KMS-11 (cell line): ENCODE measurements at regions not wholly inside any gene's neighbourhood (a gene's known extent, or its start where the extent isn't known, plus 50 kb on each side); places are given as distances from the start of the nearest gene placed in this dataset.

Experiments used
- H2AFZ ChIP-seq: fragments of 200-600 bp; sonication (generic); 2 replicates; pipeline ENCODE4 v1.6.1; 2016; ENCODE audit warnings: antibody characterized with exemption, mixed run types, low read depth
- H3K27ac ChIP-seq: fragments of 200-600 bp; sonication (generic); 2 replicates; pipeline ENCODE4 v1.6.1; 2016; ENCODE audit warnings: mild to moderate bottlenecking, mixed run types
- H3K27me3 ChIP-seq: fragments of 200-600 bp; sonication (generic); 2 replicates; pipeline ENCODE4 v1.6.1; 2017; ENCODE audit warnings: mild to moderate bottlenecking, low read depth, mixed run types, moderate library complexity; ENCODE audit not compliant: insufficient read depth
- H3K36me3 ChIP-seq: fragments of 200-600 bp; sonication (generic); 2 replicates; pipeline ENCODE4 v1.6.1; 2017; ENCODE audit warnings: mild to moderate bottlenecking, mixed run types; ENCODE audit not compliant: insufficient read depth
- H3K4me1 ChIP-seq: fragments of 200-600 bp; sonication (generic); 2 replicates; pipeline ENCODE4 v1.6.1; 2016; ENCODE audit warnings: mild to moderate bottlenecking, low read depth, mixed run types; ENCODE audit not compliant: poor library complexity, severe bottlenecking
- H3K4me2 ChIP-seq: fragments of 200-600 bp; sonication (generic); 2 replicates; pipeline ENCODE4 v1.7.0; 2016; ENCODE audit warnings: mild to moderate bottlenecking, mixed run types
- H3K4me3 ChIP-seq: fragments of 200-600 bp; sonication (generic); IDR thresholded peaks from 2 replicates; pipeline ENCODE4 v1.6.1; 2017; ENCODE audit warnings: low read depth, low read length, mixed read lengths; ENCODE audit not compliant: insufficient read depth
- H3K79me2 ChIP-seq: fragments of 200-600 bp; sonication (generic); 2 replicates; pipeline ENCODE4 v1.6.1; 2016; ENCODE audit warnings: low read depth, mixed run types; ENCODE audit not compliant: insufficient read depth
- H3K9ac ChIP-seq: fragments of 200-600 bp; sonication (generic); 2 replicates; pipeline ENCODE4 v1.6.1; 2016; ENCODE audit warnings: mild to moderate bottlenecking, mixed run types
- H4K20me1 ChIP-seq: fragments of 200-600 bp; sonication (generic); 2 replicates; pipeline ENCODE4 v1.6.1; 2016; ENCODE audit warnings: mild to moderate bottlenecking, mixed run types; ENCODE audit not compliant: insufficient read depth
- TF ChIP-seq, protein P1 (sequence below): fragments of 200-600 bp; sonication (generic); conservative IDR thresholded peaks from 2 replicates; pipeline ENCODE4 v1.6.1; 2017; ENCODE audit warnings: low read depth, mild to moderate bottlenecking, antibody characterized with exemption, low read length, moderate library complexity, mixed read lengths

DNA sequence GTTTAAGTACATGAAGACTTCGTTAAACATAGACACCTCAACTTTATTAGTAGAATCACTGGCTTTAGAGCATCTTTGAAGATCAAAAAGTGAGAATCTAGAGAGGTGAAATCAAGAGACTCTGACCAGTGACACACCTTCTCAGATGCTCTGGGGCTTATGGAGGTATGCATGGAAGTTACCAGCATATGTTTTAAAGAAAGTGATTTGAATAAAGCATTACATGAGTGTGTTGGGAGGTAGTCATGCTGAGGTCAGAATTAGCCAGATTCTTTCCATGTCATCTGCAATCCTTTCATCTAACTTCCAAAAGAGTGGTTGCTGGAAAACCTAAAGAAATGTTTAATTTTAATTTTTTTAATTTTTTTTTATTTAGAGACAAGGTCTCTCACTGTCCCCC, 658.0 kb upstream of the GOLIM4 start:
- Histone ChIP-seq H3K4me2 (no peak overlapping the region), H3K36me3 (no peaks in the 10 kb centered on the region), H3K4me1 (no peaks in the 10 kb centered on the region), H3K27me3 (no peaks in the 10 kb centered on the region), H3K9ac (no peak overlapping the region), H3K79me2 (no peaks in the 10 kb centered on the region), H3K27ac (no peak overlapping the region), H4K20me1 (no peaks in the 10 kb centered on the region), H3K4me3 (no peak overlapping the region), H2AFZ (no peak overlapping the region)
- TF ChIP-seq, protein P1, sequence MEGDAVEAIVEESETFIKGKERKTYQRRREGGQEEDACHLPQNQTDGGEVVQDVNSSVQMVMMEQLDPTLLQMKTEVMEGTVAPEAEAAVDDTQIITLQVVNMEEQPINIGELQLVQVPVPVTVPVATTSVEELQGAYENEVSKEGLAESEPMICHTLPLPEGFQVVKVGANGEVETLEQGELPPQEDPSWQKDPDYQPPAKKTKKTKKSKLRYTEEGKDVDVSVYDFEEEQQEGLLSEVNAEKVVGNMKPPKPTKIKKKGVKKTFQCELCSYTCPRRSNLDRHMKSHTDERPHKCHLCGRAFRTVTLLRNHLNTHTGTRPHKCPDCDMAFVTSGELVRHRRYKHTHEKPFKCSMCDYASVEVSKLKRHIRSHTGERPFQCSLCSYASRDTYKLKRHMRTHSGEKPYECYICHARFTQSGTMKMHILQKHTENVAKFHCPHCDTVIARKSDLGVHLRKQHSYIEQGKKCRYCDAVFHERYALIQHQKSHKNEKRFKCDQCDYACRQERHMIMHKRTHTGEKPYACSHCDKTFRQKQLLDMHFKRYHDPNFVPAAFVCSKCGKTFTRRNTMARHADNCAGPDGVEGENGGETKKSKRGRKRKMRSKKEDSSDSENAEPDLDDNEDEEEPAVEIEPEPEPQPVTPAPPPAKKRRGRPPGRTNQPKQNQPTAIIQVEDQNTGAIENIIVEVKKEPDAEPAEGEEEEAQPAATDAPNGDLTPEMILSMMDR = no peak

DNA sequence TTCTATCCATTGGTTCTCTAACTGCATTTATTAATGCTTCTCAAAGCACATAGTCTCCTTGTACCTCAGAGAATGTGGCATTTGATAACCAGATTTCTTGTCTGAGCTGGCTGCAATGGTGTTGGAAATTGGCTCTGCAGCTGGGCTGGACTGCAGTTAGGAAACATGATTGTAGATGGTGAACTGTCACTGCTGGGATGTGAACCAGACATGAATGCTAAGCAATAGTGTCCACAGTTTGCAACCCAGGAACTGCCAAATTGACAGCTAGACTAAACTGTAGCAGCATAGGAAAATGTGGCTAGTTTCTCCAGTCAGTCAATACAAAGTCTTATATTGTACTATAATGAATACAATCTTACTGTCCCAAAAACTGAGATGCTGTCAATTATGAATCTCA, 656.6 kb upstream of the GOLIM4 start:
- no peak overlapping the region for H3K4me2 ChIP-seq
- no peaks in the 10 kb centered on the region for H3K36me3 ChIP-seq
- H4K20me1 ChIP-seq = no peaks in the 10 kb centered on the region
- TF ChIP-seq, protein P1 = no peak
- no peak overlapping the region for H2AFZ ChIP-seq
- H3K79me2 ChIP-seq = no peaks in the 10 kb centered on the region
- H3K4me1 ChIP-seq = no peaks in the 10 kb centered on the region
- H3K27me3 ChIP-seq = no peaks in the 10 kb centered on the region
- H3K27ac ChIP-seq = no peak overlapping the region
- no peak overlapping the region for H3K9ac ChIP-seq
- no peak overlapping the region for H3K4me3 ChIP-seq

DNA sequence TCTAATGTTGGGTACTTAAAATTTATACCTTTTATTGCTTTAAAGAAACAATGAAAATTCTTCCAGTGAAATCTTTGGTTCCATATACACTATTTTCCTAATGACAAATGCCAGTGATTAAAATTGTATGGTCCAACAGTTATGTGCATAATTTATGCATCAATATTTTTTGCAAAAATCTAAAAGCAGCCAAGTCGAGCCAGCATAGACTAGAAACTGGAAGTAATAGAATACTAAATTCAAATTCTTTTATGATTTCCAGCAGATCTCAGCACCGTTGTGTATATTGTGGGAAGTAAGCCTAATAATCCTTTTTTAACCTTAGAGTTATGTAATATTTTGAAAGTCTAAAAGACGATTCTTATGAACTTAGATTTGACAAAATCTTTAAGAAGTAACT, 652.0 kb upstream of the GOLIM4 start:
- H3K9ac ChIP-seq = no peak overlapping the region
- no peak overlapping the region for H3K27ac ChIP-seq
- H2AFZ ChIP-seq = no peak overlapping the region
- no peaks in the 10 kb centered on the region for H3K27me3 ChIP-seq
- no peaks in the 10 kb centered on the region for H3K4me1 ChIP-seq
- no peaks in the 10 kb centered on the region for H4K20me1 ChIP-seq
- H3K79me2 ChIP-seq = no peaks in the 10 kb centered on the region
- no peak overlapping the region for H3K4me2 ChIP-seq
- no peak overlapping the region for H3K4me3 ChIP-seq
- no peaks in the 10 kb centered on the region for H3K36me3 ChIP-seq
- TF ChIP-seq, protein P1 = no peak

DNA sequence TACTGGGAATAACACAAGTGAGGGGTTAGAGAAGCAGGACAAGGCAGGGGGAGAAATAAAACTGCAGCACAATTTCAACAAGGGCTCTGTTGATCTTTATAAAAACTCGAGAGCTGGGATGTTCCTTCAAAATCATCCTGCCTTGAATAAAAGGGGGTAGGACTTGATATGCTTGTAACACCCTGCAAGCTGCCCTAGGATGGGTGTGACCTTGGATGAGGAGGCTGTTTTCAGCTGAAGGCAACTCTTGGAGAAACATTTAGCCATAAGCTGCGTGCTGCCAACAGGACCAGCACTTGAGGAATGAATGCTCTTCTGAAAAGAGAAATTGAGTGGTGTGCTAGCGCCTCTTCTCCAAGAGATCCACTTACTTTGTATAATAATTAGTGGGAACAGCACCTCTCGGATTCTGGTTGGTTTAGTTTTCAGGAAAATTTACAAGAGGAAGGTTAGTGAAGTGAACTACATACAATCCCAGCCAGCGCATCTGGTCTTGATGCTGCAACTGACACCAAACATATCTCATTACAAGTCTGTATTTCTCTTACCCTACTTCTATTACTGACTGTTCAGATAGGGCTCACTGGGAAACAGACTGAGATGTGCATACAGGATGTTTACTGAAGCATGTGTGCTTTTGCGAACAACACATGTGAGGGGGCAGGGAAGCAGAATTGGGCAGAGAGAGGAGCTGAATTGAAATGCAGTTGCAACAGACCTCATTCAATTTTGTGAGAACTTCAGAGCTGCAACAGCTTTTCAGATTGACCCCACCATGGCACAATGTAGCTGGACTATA, 643.0 kb upstream of the GOLIM4 start:
- H3K9ac ChIP-seq = no peak overlapping the region
- no peaks in the 10 kb centered on the region for H3K36me3 ChIP-seq
- TF ChIP-seq, protein P1 = no peak
- no peaks in the 10 kb centered on the region for H4K20me1 ChIP-seq
- no peak overlapping the region for H3K4me3 ChIP-seq
- no peaks in the 10 kb centered on the region for H3K4me1 ChIP-seq
- H3K79me2 ChIP-seq = no peaks in the 10 kb centered on the region
- no peak overlapping the region for H3K27ac ChIP-seq
- H3K4me2 ChIP-seq = no peak overlapping the region
- no peak overlapping the region for H2AFZ ChIP-seq
- H3K27me3 ChIP-seq = no peaks in the 10 kb centered on the region
